EH (cell line): ENCODE measurements at regions not wholly inside any gene's neighbourhood (a gene's known extent, or its start where the extent isn't known, plus 50 kb on each side); places are given as distances from the start of the nearest gene placed in this dataset.
A peak's percentile ranks its signal among the peaks of the same experiment; 100 is the strongest.

Source experiments
- DNase-seq: peaks from one replicate; pipeline ENCODE4 v3.0.0-alpha.2; 2015; ENCODE audit warnings: low read depth

GRCh38 chr2:164178835-164179465 is 442.3 kb downstream of the GRB14 start:
- peak; percentile 23 for DNase-seq

GRCh38 chr2:164164602-164165001 is 428.8 kb upstream of the FIGN start:
- DNase-seq, result no peak

GRCh38 chr2:164155558-164155957 is 419.8 kb upstream of the FIGN start:
- DNase-seq, result no peak

- DNase-seq, result no peak
Measured at GRCh38 chr2:164151522-164151921, 415.7 kb upstream of the FIGN start.

- no peak for DNase-seq
Measured at GRCh38 chr2:164150604-164151003, 414.8 kb upstream of the FIGN start.

GRCh38 chr2:164146441-164146840 is 410.6 kb upstream of the FIGN start:
- peak; percentile 2 for DNase-seq

GRCh38 chr2:164145093-164145987 is 409.5 kb upstream of the FIGN start:
- DNase-seq, result peak; percentile 69

- no peak for DNase-seq
Measured at GRCh38 chr2:164143183-164143930, 407.5 kb upstream of the FIGN start.

- DNase-seq, result no peak
Measured at GRCh38 chr2:164142755-164143154, 406.9 kb upstream of the FIGN start.

- no peak for DNase-seq
Measured at GRCh38 chr2:164141271-164141670, 405.5 kb upstream of the FIGN start.

GRCh38 chr2:164138750-164139149 is 402.9 kb upstream of the FIGN start:
- no peak for DNase-seq

GRCh38 chr2:164134336-164134735 is 398.5 kb upstream of the FIGN start:
- DNase-seq, result no peak

- DNase-seq, result no peak
Measured at GRCh38 chr2:164127971-164128527, 392.2 kb upstream of the FIGN start.

GRCh38 chr2:164126960-164127660 is 391.3 kb upstream of the FIGN start:
- DNase-seq, result peak; percentile 14

- DNase-seq, result no peak
Measured at GRCh38 chr2:164115806-164116205, 380.0 kb upstream of the FIGN start.

GRCh38 chr2:164114937-164115336 is 379.1 kb upstream of the FIGN start:
- DNase-seq, result no peak

- DNase-seq, result no peak
Measured at GRCh38 chr2:164112105-164112504, 376.3 kb upstream of the FIGN start.

- no peak for DNase-seq
Measured at GRCh38 chr2:164110515-164110914, 374.7 kb upstream of the FIGN start.

- DNase-seq, result no peak
Measured at GRCh38 chr2:164109006-164109405, 373.2 kb upstream of the FIGN start.

GRCh38 chr2:164103271-164103670 is 367.5 kb upstream of the FIGN start:
- no peak for DNase-seq

GRCh38 chr2:164102366-164102765 is 366.6 kb upstream of the FIGN start:
- DNase-seq, result no peak

GRCh38 chr2:164091673-164092072 is 355.9 kb upstream of the FIGN start:
- no peak for DNase-seq
